ENCODE measurements at regions not wholly inside any gene's neighbourhood (a gene's known extent, or its start where the extent isn't known, plus 50 kb on each side); places are given as distances from the start of the nearest gene placed in this dataset.

- ATAC-seq (ENCODE audit: low read depth) (no peak), DNase-seq (no peak)
- H3K36me3 Mint-ChIP-seq (ENCODE audit: low read depth): no peaks in the 10 kb centered on the region
- H3K4me3 Mint-ChIP-seq: no peak overlapping the region
- no peaks in the 10 kb centered on the region for H3K27me3 Mint-ChIP-seq
- intact Hi-C loops (cut with micrococcal nuclease): no loop called here
- POLR2A ChIA-PET: interaction anchor here (0.6 kb wide), 1 partner anchor 12 kb away, joined by 3 read pairs; no protein-coding TSS in a partner anchor
- CTCF ChIA-PET: no interaction called here
- H3K4me1 Mint-ChIP-seq: no peaks in the 10 kb centered on the region
- no peaks in the 10 kb centered on the region for H3K9me3 Mint-ChIP-seq
- no peak for TF ChIP-seq CTCF (IDR thresholded peaks at IDR 0.05)
- H3K27ac Mint-ChIP-seq: no peak overlapping the region
Observed at GRCh38 chr10:64067859-64068258, 546.7 kb downstream of the REEP3 start.

GRCh38 chr10:64070241-64070640 lies 549.0 kb downstream of the REEP3 start:
- intact Hi-C loops (cut with micrococcal nuclease): no loop called here
- H3K4me1 Mint-ChIP-seq: no peaks in the 10 kb centered on the region
- no peak for TF ChIP-seq CTCF (IDR thresholded peaks at IDR 0.05)
- no peaks in the 10 kb centered on the region for H3K9me3 Mint-ChIP-seq
- H3K4me3 Mint-ChIP-seq: no peak overlapping the region
- ChIA-PET POLR2A (no interaction called here), CTCF (no interaction called here)
- H3K27ac Mint-ChIP-seq: no peak overlapping the region
- ATAC-seq (ENCODE audit: low read depth) (no peak), DNase-seq (no peak)
- no peaks in the 10 kb centered on the region for H3K27me3 Mint-ChIP-seq
- no peaks in the 10 kb centered on the region for H3K36me3 Mint-ChIP-seq (ENCODE audit: low read depth)

GRCh38 chr10:64071218-64071617 lies 550.0 kb downstream of the REEP3 start:
- no peak for ATAC-seq (ENCODE audit: low read depth)
- H3K9me3 Mint-ChIP-seq: no peaks in the 10 kb centered on the region
- ChIA-PET CTCF (no interaction called here), POLR2A (no interaction called here)
- no peaks in the 10 kb centered on the region for H3K27me3 Mint-ChIP-seq
- no peak for DNase-seq
- H3K4me1 Mint-ChIP-seq: no peaks in the 10 kb centered on the region
- no peak overlapping the region for H3K27ac Mint-ChIP-seq
- no peak overlapping the region for H3K4me3 Mint-ChIP-seq
- no peak for TF ChIP-seq CTCF (IDR thresholded peaks at IDR 0.05)
- intact Hi-C loops (cut with micrococcal nuclease): no loop called here
- H3K36me3 Mint-ChIP-seq (ENCODE audit: low read depth): no peaks in the 10 kb centered on the region

GRCh38 chr10:64075604-64076003 lies 554.4 kb downstream of the REEP3 start:
- intact Hi-C loops (cut with micrococcal nuclease): no loop called here
- H3K27ac Mint-ChIP-seq: no peak overlapping the region
- DNase-seq: no peak
- H3K4me3 Mint-ChIP-seq: no peak overlapping the region
- POLR2A ChIA-PET: no interaction called here
- no peaks in the 10 kb centered on the region for H3K27me3 Mint-ChIP-seq
- CTCF ChIA-PET: no interaction called here
- ATAC-seq (ENCODE audit: low read depth): no peak
- no peaks in the 10 kb centered on the region for H3K36me3 Mint-ChIP-seq (ENCODE audit: low read depth)
- no peaks in the 10 kb centered on the region for H3K4me1 Mint-ChIP-seq
- H3K9me3 Mint-ChIP-seq: no peaks in the 10 kb centered on the region
- TF ChIP-seq CTCF (IDR thresholded peaks at IDR 0.05): no peak

GRCh38 chr10:64076322-64076940 lies 555.2 kb downstream of the REEP3 start:
- H3K27me3 Mint-ChIP-seq: no peaks in the 10 kb centered on the region
- no peaks in the 10 kb centered on the region for H3K4me1 Mint-ChIP-seq
- ChIA-PET CTCF (no interaction called here), POLR2A (no interaction called here)
- H3K4me3 Mint-ChIP-seq: no peak overlapping the region
- intact Hi-C loops (cut with micrococcal nuclease): no loop called here
- no peak for DNase-seq
- H3K27ac Mint-ChIP-seq: no peak overlapping the region
- ATAC-seq (ENCODE audit: low read depth): no peak
- H3K9me3 Mint-ChIP-seq: no peaks in the 10 kb centered on the region
- no peaks in the 10 kb centered on the region for H3K36me3 Mint-ChIP-seq (ENCODE audit: low read depth)
- TF ChIP-seq CTCF (IDR thresholded peaks at IDR 0.05): no peak
